ENCODE measurements at regions not wholly inside any gene's neighbourhood (a gene's known extent, or its start where the extent isn't known, plus 50 kb on each side); places are given as distances from the start of the nearest gene placed in this dataset.

DNA sequence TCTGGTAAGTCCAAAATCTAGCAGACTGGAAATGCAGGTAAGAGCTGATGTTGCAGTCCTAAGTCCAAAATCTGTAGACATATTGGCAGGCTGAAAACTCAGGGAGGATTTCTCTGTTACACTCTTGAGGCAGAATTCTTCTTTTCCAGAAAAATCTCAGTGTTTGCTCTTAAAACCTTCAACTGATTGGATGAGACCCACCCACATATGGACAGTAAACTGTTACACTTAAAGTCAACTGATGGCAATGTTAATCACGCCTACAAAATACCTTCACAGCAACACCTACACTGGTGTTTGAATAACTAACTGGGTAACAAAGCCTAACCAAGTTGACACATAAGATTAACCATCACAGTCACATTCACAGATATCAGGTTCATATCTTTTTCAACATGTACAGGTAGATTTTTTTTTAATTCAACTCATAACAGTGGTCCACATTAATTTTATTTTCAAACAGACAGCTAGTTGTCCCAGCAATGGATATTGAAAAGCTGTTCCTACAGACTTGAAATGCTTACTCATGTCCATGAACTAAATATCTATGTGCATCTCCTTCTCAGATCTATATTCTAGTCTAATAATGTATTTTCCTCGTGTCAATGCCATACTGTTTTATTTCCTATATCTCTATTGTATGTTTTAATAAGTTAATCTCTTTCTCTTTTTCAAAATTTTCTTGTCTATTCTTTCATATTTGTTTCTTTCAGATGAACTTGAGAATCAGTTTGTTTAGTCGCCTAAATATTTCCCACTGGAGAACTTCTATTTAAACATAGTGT lies 110.1 kb downstream of the TMPRSS5 start:
- TF ChIP-seq, protein P1, sequence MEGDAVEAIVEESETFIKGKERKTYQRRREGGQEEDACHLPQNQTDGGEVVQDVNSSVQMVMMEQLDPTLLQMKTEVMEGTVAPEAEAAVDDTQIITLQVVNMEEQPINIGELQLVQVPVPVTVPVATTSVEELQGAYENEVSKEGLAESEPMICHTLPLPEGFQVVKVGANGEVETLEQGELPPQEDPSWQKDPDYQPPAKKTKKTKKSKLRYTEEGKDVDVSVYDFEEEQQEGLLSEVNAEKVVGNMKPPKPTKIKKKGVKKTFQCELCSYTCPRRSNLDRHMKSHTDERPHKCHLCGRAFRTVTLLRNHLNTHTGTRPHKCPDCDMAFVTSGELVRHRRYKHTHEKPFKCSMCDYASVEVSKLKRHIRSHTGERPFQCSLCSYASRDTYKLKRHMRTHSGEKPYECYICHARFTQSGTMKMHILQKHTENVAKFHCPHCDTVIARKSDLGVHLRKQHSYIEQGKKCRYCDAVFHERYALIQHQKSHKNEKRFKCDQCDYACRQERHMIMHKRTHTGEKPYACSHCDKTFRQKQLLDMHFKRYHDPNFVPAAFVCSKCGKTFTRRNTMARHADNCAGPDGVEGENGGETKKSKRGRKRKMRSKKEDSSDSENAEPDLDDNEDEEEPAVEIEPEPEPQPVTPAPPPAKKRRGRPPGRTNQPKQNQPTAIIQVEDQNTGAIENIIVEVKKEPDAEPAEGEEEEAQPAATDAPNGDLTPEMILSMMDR (IDR thresholded peaks at IDR 0.05; ENCODE audit: low read depth, low read length), result no peak
- TF ChIP-seq, protein P2, sequence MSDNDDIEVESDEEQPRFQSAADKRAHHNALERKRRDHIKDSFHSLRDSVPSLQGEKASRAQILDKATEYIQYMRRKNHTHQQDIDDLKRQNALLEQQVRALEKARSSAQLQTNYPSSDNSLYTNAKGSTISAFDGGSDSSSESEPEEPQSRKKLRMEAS (IDR thresholded peaks at IDR 0.05; ENCODE audit: low read depth, low read length), result no peak
- no peak for DNase-seq (ENCODE audit: low read depth)
- H3K4me3 ChIP-seq (ENCODE audit: low read depth, low read length), result no peak overlapping the region

DNA sequence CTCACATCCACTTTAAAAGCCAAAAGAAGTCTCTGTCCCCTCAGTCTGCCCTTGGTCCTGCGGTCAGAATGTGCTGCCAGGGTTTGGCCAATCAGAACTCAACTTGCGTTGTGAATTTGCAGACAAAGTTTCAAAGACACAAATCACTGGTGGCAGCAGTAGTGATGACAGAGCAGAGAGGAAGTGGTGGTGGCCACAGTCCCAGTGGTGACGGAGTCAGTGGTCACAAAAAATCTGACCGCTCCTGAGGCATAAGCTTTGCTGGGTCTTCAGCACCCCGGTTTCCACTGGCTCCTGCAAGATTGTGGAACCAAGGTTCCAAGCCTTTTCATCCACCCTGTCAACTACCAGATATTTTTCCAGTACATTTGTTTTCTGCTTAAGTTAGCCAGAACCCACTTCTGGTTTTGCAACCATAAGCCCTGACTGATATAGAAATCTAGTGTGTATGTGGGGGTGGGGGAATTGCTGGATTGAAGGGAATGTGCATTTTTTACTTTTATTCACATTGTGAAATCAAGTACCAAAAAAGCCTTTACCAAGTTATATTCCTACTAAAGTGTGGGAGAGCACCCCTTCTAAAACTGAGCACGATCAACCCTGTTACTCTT lies 112.3 kb downstream of the TMPRSS5 start:
- DNase-seq (ENCODE audit: low read depth), result peak; percentile 47
- no peak overlapping the region for H3K4me3 ChIP-seq (ENCODE audit: low read depth, low read length)
- TF ChIP-seq POLR2A (IDR thresholded peaks at IDR 0.05; ENCODE audit: extremely low read depth, insufficient read length) (no peak), MYC (IDR thresholded peaks at IDR 0.05; ENCODE audit: low read depth, low read length) (no peak)
- TF ChIP-seq, protein P1 (IDR thresholded peaks at IDR 0.05; ENCODE audit: low read depth, low read length), result no peak
- TF ChIP-seq, protein P2 (IDR thresholded peaks at IDR 0.05; ENCODE audit: low read depth, low read length), result no peak

DNA sequence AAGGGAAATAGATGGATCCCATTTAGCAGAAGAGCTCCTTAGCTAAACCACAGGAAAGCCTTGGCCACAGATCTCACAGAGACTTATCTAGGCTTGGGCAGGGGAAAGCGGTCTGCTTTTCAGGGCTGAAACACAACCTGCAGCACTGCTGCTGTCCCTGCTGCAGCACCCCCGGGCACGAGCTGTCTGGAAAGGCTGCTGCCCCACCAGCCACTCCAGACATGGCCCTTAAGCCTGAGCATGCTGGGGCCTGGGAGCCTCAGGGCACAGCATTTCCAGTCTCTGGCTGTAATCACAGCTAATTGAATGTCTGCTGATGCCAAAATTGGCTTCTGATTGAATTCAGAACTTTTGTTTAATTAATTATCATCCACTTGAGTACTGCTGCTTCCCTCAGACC lies 115.0 kb downstream of the TMPRSS5 start:
- no peak overlapping the region for H3K4me3 ChIP-seq (ENCODE audit: low read depth, low read length)
- TF ChIP-seq, protein P1 (IDR thresholded peaks at IDR 0.05; ENCODE audit: low read depth, low read length), result no peak
- TF ChIP-seq, protein P2 (IDR thresholded peaks at IDR 0.05; ENCODE audit: low read depth, low read length), result no peak
- no peak for TF ChIP-seq POLR2A (IDR thresholded peaks at IDR 0.05; ENCODE audit: extremely low read depth, insufficient read length)
- no peak for TF ChIP-seq MYC (IDR thresholded peaks at IDR 0.05; ENCODE audit: low read depth, low read length)
- DNase-seq (ENCODE audit: low read depth), result no peak

DNA sequence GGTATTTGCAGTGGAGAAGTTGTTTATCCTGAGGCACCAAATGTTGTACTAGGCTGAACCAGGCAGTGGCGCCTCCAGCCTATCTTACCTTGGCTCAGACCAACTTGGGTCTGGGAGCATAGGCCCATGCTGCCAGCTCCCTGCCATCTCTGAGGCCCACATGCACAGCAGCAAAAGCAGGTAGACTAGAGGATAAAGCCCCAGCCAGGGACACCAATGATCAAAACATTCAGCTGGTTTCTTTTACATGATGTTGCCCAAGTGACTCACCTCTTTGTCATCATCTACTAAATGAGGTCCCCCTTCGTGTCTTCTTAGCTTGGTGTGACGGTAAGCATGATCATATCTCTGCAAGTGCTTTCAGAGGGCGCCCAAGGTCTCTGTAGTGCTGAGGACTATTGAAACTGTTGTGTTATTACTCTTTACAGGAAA lies 112.1 kb upstream of the DRD2 start:
- no peak overlapping the region for H3K4me3 ChIP-seq (ENCODE audit: low read depth, low read length)
- DNase-seq (ENCODE audit: low read depth), result no peak
- TF ChIP-seq MYC (IDR thresholded peaks at IDR 0.05; ENCODE audit: low read depth, low read length) (no peak), POLR2A (IDR thresholded peaks at IDR 0.05; ENCODE audit: extremely low read depth, insufficient read length) (no peak)
- TF ChIP-seq, protein P2 (IDR thresholded peaks at IDR 0.05; ENCODE audit: low read depth, low read length), result no peak
- TF ChIP-seq, protein P1 (IDR thresholded peaks at IDR 0.05; ENCODE audit: low read depth, low read length), result no peak

DNA sequence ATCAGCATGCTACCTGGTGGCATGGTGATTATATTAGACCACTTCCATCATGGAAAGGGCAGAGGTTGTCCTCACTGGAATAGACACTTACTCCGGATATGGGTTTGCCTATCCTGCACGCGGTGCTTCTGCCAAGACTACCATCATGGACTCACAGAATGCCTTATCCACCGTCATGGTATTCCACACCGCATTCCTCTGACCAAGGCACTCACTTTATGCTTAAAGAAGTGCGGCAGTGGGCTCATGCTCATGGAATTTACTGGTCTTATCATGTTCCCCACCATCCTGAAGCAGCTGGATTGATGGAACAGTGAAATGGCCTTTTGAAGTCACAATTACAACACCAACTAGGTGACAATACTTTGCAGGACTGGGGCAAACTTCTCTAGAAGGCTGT lies 109.2 kb upstream of the DRD2 start:
- TF ChIP-seq POLR2A (IDR thresholded peaks at IDR 0.05; ENCODE audit: extremely low read depth, insufficient read length) (no peak), MYC (IDR thresholded peaks at IDR 0.05; ENCODE audit: low read depth, low read length) (no peak)
- TF ChIP-seq, protein P1 (IDR thresholded peaks at IDR 0.05; ENCODE audit: low read depth, low read length), result no peak
- TF ChIP-seq, protein P2 (IDR thresholded peaks at IDR 0.05; ENCODE audit: low read depth, low read length), result no peak
- DNase-seq (ENCODE audit: low read depth), result no peak
- no peak overlapping the region for H3K4me3 ChIP-seq (ENCODE audit: low read depth, low read length)

All from NB4 (cell line).